ENCODE measurements at regions not wholly inside any gene's neighbourhood (a gene's known extent, or its start where the extent isn't known, plus 50 kb on each side); places are given as distances from the start of the nearest gene placed in this dataset.

GRCh38 chr9:29060041-29060440 lies 1486.8 kb upstream of the C9orf72 start:
- H2AFZ ChIP-seq (replicated peaks; ENCODE audit: low read length, poor library complexity), result no peak overlapping the region
- no peak overlapping the region for H3K4me3 ChIP-seq (ENCODE audit: insufficient read depth, low read depth, low read length)
- no peak overlapping the region for H3K14ac ChIP-seq (replicated peaks; ENCODE audit: low read depth, low read length)
- no peak overlapping the region for H4K5ac ChIP-seq (ENCODE audit: low read depth, low read length)
- POLR2A ChIA-PET (ENCODE audit: unreplicated experiment), result no interaction called here
- CTCF ChIA-PET, result no interaction called here
- H3K4me2 ChIP-seq (ENCODE audit: low read depth, low read length), result no peak overlapping the region
- no peaks in the 10 kb centered on the region for H3K27me3 ChIP-seq (ENCODE audit: control insufficient read depth, insufficient read depth, low read length)
- in situ Hi-C loops (cut with MboI; ENCODE audit: low sequenced_read_pairs), result no loop called here
- H3K9me1 ChIP-seq (ENCODE audit: insufficient read depth, low read length), result no peaks in the 10 kb centered on the region
- no peak overlapping the region for H4K91ac ChIP-seq (ENCODE audit: insufficient read depth, low read depth, low read length)
- intact Hi-C loops (cut with micrococcal nuclease), result no loop called here
- no CpG with 5 or more reads among the region's 1 CpG for WGBS, 2 experiments (ENCODE audit: extremely low coverage in 2 of 2, insufficient read length in 1 of 2)
- H2BK5ac ChIP-seq (ENCODE audit: low read depth, low read length, poor library complexity, severe bottlenecking), result no peak overlapping the region
- H2AK9ac ChIP-seq (replicated peaks; ENCODE audit: low read depth, low read length, poor library complexity), result no peak overlapping the region
- no TSS peak for BruUV-seq (replicated peaks)
- 0 out of 2 replicates have a peak, but pooled peaks cover 3% of the 10 kb centered on the region for H3K9me3 ChIP-seq (ENCODE audit: control insufficient read depth, insufficient read depth, low read length)
- H2AK5ac ChIP-seq (ENCODE audit: low read depth, low read length), result no peak overlapping the region
- dilution Hi-C loops (cut with HindIII; ENCODE audit: low sequenced_read_pairs, unreplicated experiment), result no loop called here
- no peak overlapping the region for H3K27ac ChIP-seq (ENCODE audit: insufficient read depth, low read length)
- H3K4me1 ChIP-seq (ENCODE audit: control insufficient read depth, insufficient read depth, low read length), result no peaks in the 10 kb centered on the region
- TF ChIP-seq RCOR1 (IDR thresholded peaks at IDR 0.05; ENCODE audit: insufficient replicate concordance, low read length) (no peak), MXI1 (IDR thresholded peaks at IDR 0.05; ENCODE audit: borderline replicate concordance, low read depth, low read length) (no peak), RAD21 (IDR thresholded peaks at IDR 0.05; ENCODE audit: low read length) (no peak), FOS (IDR thresholded peaks at IDR 0.05; ENCODE audit: low read depth, low read length) (no peak), MAFK (IDR thresholded peaks at IDR 0.05; ENCODE audit: low read depth, low read length) (no peak), RFX5 (IDR thresholded peaks at IDR 0.05; ENCODE audit: low read depth, low read length) (no peak), POLR2A (IDR thresholded peaks at IDR 0.05; ENCODE audit: low read depth, low read length) (no peak), USF2 (IDR thresholded peaks at IDR 0.05; ENCODE audit: low read depth, low read length) (no peak), BHLHE40 (IDR thresholded peaks at IDR 0.05; ENCODE audit: low read depth, low read length) (no peak), CHD1 (IDR thresholded peaks at IDR 0.05; ENCODE audit: low read depth, low read length) (no peak)
- no peak overlapping the region for H3K56ac ChIP-seq (ENCODE audit: extremely low read depth, insufficient read depth, low read length)
- no peak overlapping the region for H2BK15ac ChIP-seq (ENCODE audit: low read depth, low read length)
- H4K8ac ChIP-seq (ENCODE audit: low read depth in 2 of 2, low read length in 2 of 2), result no peak overlapping the region
- H2BK20ac ChIP-seq (ENCODE audit: low read depth, low read length), result no peak overlapping the region
- ATAC-seq (ENCODE audit: low read depth), result no peak
- no peak overlapping the region for H3K4ac ChIP-seq (ENCODE audit: low read depth, low read length)
- no peak overlapping the region for H3K18ac ChIP-seq (ENCODE audit: low read depth, low read length)
- no peaks in the 10 kb centered on the region for H3K36me3 ChIP-seq (ENCODE audit: control insufficient read depth, insufficient read depth, low read length)
- no peak overlapping the region for H2BK120ac ChIP-seq (ENCODE audit: low read depth, low read length)
- DNase-seq, result no peak
- no peak overlapping the region for H3K23ac ChIP-seq (ENCODE audit: low read depth, low read length)
- no peaks in the 10 kb centered on the region for H3K79me1 ChIP-seq (ENCODE audit: low read depth in 1 of 2, low read length in 2 of 2)
- H3K9ac ChIP-seq (ENCODE audit: low read depth, low read length), result no peak overlapping the region
- H4K20me1 ChIP-seq (ENCODE audit: insufficient read depth, low read length), result no peaks in the 10 kb centered on the region
